HG03457 (cell line): ENCODE measurements at regions not wholly inside any gene's neighbourhood (a gene's known extent, or its start where the extent isn't known, plus 50 kb on each side); places are given as distances from the start of the nearest gene placed in this dataset.

ENCODE experiments used
- ATAC-seq: cut with Tn5 transposase; IDR thresholded peaks from one replicate; pipeline ENCODE4 v1.9.1; 2021; ENCODE audit warnings: moderate number of reproducible peaks; ENCODE audit not compliant: unreplicated experiment

GRCh38 chr9:108178318-108178717, 677.5 kb downstream of the ACTL7B start:
- ATAC-seq: no peak

GRCh38 chr9:108168236-108168850, 678.8 kb upstream of the KLF4 start:
- ATAC-seq: no peak

GRCh38 chr9:108167136-108167900, 677.7 kb upstream of the KLF4 start:
- ATAC-seq: no peak

GRCh38 chr9:108166519-108166918, 677.0 kb upstream of the KLF4 start:
- ATAC-seq: no peak

GRCh38 chr9:108163321-108164005, 673.9 kb upstream of the KLF4 start:
- no peak for ATAC-seq

GRCh38 chr9:108162664-108163063, 673.1 kb upstream of the KLF4 start:
- no peak for ATAC-seq

GRCh38 chr9:108161503-108161902, 671.9 kb upstream of the KLF4 start:
- ATAC-seq: no peak

- ATAC-seq: no peak
Measured at GRCh38 chr9:108160706-108161355, 671.3 kb upstream of the KLF4 start.

GRCh38 chr9:108160039-108160438, 670.5 kb upstream of the KLF4 start:
- ATAC-seq: no peak

- ATAC-seq: no peak
Measured at GRCh38 chr9:108158236-108158995, 668.8 kb upstream of the KLF4 start.

- ATAC-seq: no peak
Measured at GRCh38 chr9:108156270-108156998, 666.9 kb upstream of the KLF4 start.

GRCh38 chr9:108153416-108153815, 663.8 kb upstream of the KLF4 start:
- ATAC-seq: no peak

GRCh38 chr9:108150736-108151586, 661.4 kb upstream of the KLF4 start:
- no peak for ATAC-seq

- no peak for ATAC-seq
Measured at GRCh38 chr9:108149326-108149725, 659.8 kb upstream of the KLF4 start.

GRCh38 chr9:108142504-108143201, 653.1 kb upstream of the KLF4 start:
- no peak for ATAC-seq

GRCh38 chr9:108142142-108142503, 652.6 kb upstream of the KLF4 start:
- ATAC-seq: no peak

GRCh38 chr9:108139900-108140299, 650.3 kb upstream of the KLF4 start:
- no peak for ATAC-seq

GRCh38 chr9:108138516-108138915, 648.9 kb upstream of the KLF4 start:
- ATAC-seq: no peak

- ATAC-seq: no peak
Measured at GRCh38 chr9:108136656-108137055, 647.1 kb upstream of the KLF4 start.
